ENCODE measurements at regions not wholly inside any gene's neighbourhood (a gene's known extent, or its start where the extent isn't known, plus 50 kb on each side); places are given as distances from the start of the nearest gene placed in this dataset.

GRCh38 chr22:27207266-27207665 lies 549.9 kb downstream of the MIAT start:
- intact Hi-C loops (cut with micrococcal nuclease), result no loop called here

GRCh38 chr22:27207907-27208306 lies 550.5 kb downstream of the MIAT start:
- no peak for DNase-seq
- Histone ChIP-seq H3K4me1 (ENCODE audit: control insufficient read depth in 2 of 2, insufficient read depth in 2 of 2, low read length in 2 of 2) (no peaks in the 10 kb centered on the region), H3K9me3 (ENCODE audit: control insufficient read depth in 2 of 3, low read length in 3 of 3) (no peaks in the 10 kb centered on the region), H3K4me3 (ENCODE audit: low read length) (no peak overlapping the region), H3K36me3 (ENCODE audit: control insufficient read depth in 2 of 3, insufficient read depth in 3 of 3, low read length in 3 of 3) (no peaks in the 10 kb centered on the region), H3K27me3 (ENCODE audit: control insufficient read depth in 2 of 2, insufficient read depth in 2 of 2, low read length in 2 of 2) (no peaks in the 10 kb centered on the region), H3K27ac (ENCODE audit: low read depth, low read length) (no peak overlapping the region)
- no peaks in the 10 kb centered on the region for H3K36me3 Mint-ChIP-seq
- peaks cover 7 to 42% (median 34%) of the 10 kb centered on the region in 5 donors for H3K27me3 Mint-ChIP-seq
- CTCF ChIA-PET, result no interaction called here
- POLR2A ChIA-PET, result no interaction called here
- peaks cover 0 to 12% (median 0%) of the 10 kb centered on the region in 11 donors for H3K9me3 Mint-ChIP-seq
- no peak for ATAC-seq
- no peak overlapping the region for H3K27ac Mint-ChIP-seq
- intact Hi-C loops (cut with micrococcal nuclease), result no loop called here
- H3K4me1 Mint-ChIP-seq, result no peaks in the 10 kb centered on the region
- no peak overlapping the region for H3K4me3 Mint-ChIP-seq

More at GRCh38 chr22:27207266-27207665, 549.9 kb downstream of the MIAT start:
- Mint-ChIP-seq H3K27ac (no peak overlapping the region), H3K4me1 (no peaks in the 10 kb centered on the region), H3K4me3 (no peak overlapping the region), H3K36me3 (no peaks in the 10 kb centered on the region), H3K9me3 (peaks cover 0 to 12% (median 0%) of the 10 kb centered on the region in 11 donors), H3K27me3 (peaks cover 3 to 35% (median 30%) of the 10 kb centered on the region in 5 donors)
- ChIA-PET POLR2A (no interaction called here), CTCF (no interaction called here)
- Histone ChIP-seq H3K27ac (ENCODE audit: low read depth, low read length) (no peak overlapping the region), H3K36me3 (ENCODE audit: control insufficient read depth in 2 of 3, insufficient read depth in 3 of 3, low read length in 3 of 3) (no peaks in the 10 kb centered on the region), H3K4me1 (ENCODE audit: control insufficient read depth in 2 of 2, insufficient read depth in 2 of 2, low read length in 2 of 2) (no peaks in the 10 kb centered on the region), H3K9me3 (ENCODE audit: control insufficient read depth in 2 of 3, low read length in 3 of 3) (no peaks in the 10 kb centered on the region), H3K4me3 (ENCODE audit: low read length) (no peak overlapping the region), H3K27me3 (ENCODE audit: control insufficient read depth in 2 of 2, insufficient read depth in 2 of 2, low read length in 2 of 2) (no peaks in the 10 kb centered on the region)
- no peak for DNase-seq
- no peak for ATAC-seq

DNA sequence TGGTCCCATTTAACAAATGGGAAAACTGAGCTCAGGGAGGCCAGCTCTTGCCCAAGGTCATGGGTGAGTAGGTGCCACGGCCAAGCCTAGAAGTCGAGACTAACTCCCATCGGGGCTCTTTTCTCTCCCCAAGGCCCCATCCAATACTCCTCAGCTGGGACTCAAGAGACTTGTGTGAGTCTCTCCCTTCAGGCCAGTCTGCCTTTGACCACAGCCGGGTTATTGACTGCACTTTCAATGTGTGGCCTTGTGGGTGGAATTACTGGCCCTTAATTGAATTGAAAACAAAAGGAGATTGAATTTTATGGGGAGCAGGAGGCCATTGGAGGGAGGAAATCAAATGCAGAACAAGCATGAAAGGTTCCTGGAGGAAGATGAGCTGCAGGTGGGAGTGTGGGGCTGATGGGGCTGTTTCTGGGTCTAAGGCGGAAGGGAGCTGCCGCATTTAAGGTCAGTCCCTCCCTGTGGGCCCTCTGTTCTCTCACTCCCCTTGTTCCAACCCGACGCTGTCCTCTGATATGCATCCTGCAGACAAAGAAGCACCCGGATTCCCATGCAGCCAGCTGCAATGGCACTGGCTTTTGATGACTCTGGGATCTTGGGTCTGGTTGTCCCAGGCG lies 552.8 kb downstream of the MIAT start:
- CTCF ChIA-PET, result no interaction called here
- H3K4me3 ChIP-seq (ENCODE audit: low read length), result no peak overlapping the region
- Mint-ChIP-seq H3K4me3 (no peak overlapping the region), H3K36me3 (no peaks in the 10 kb centered on the region), H3K27me3 (peaks cover 8 to 53% (median 35%) of the 10 kb centered on the region in 5 donors), H3K9me3 (peaks cover 0 to 3% (median 0%) of the 10 kb centered on the region in 11 donors), H3K4me1 (no peaks in the 10 kb centered on the region), H3K27ac (no peak overlapping the region)
- POLR2A ChIA-PET, result no interaction called here
- no peaks in the 10 kb centered on the region for H3K27me3 ChIP-seq (ENCODE audit: control insufficient read depth in 2 of 2, insufficient read depth in 2 of 2, low read length in 2 of 2)
- H3K9me3 ChIP-seq (ENCODE audit: control insufficient read depth in 2 of 3, low read length in 3 of 3), result no peaks in the 10 kb centered on the region
- no peak overlapping the region for H3K27ac ChIP-seq (ENCODE audit: low read depth, low read length)
- DNase-seq, result no peak
- H3K4me1 ChIP-seq (ENCODE audit: control insufficient read depth in 2 of 2, insufficient read depth in 2 of 2, low read length in 2 of 2), result no peaks in the 10 kb centered on the region
- ATAC-seq, result no peak
- H3K36me3 ChIP-seq (ENCODE audit: control insufficient read depth in 2 of 3, insufficient read depth in 3 of 3, low read length in 3 of 3), result no peaks in the 10 kb centered on the region
- intact Hi-C loops (cut with micrococcal nuclease), result no loop called here

DNA sequence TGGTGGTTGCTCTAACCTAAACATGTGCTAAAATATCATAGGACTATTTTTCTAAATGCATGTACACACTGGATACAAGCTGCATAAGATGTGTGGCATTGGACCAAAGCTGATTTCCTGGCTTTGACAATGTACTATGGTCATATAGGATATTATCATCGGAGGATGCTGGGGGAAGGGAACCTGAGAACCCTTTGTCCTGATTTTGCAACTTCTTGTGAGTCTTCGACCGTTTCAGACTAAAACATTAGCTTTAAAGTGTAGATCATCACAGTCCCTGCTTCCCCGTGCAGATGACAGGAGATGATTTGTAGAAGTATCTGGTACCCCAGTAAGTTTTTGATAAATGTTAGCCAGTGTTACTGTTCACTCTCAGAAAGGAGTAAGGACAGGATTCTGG lies 554.7 kb downstream of the MIAT start:
- Histone ChIP-seq H3K4me3 (ENCODE audit: low read length) (no peak overlapping the region), H3K27ac (ENCODE audit: low read depth, low read length) (no peak overlapping the region), H3K36me3 (ENCODE audit: control insufficient read depth in 2 of 3, insufficient read depth in 3 of 3, low read length in 3 of 3) (no peaks in the 10 kb centered on the region), H3K4me1 (ENCODE audit: control insufficient read depth in 2 of 2, insufficient read depth in 2 of 2, low read length in 2 of 2) (no peaks in the 10 kb centered on the region), H3K27me3 (ENCODE audit: control insufficient read depth in 2 of 2, insufficient read depth in 2 of 2, low read length in 2 of 2) (no peaks in the 10 kb centered on the region), H3K9me3 (ENCODE audit: control insufficient read depth in 2 of 3, low read length in 3 of 3) (no peaks in the 10 kb centered on the region)
- ATAC-seq (no peak), DNase-seq (no peak)
- CTCF ChIA-PET, result interaction anchor here (0.8 kb wide), 1 partner anchor 11 kb away, joined by 3 read pairs; no protein-coding TSS in a partner anchor
- H3K9me3 Mint-ChIP-seq, result peaks cover 0 to 3% (median 0%) of the 10 kb centered on the region in 11 donors
- peaks cover 8 to 44% (median 34%) of the 10 kb centered on the region in 5 donors for H3K27me3 Mint-ChIP-seq
- intact Hi-C loops (cut with micrococcal nuclease), result no loop called here
- POLR2A ChIA-PET, result no interaction called here
- no peaks in the 10 kb centered on the region for H3K36me3 Mint-ChIP-seq
- H3K4me1 Mint-ChIP-seq, result no peaks in the 10 kb centered on the region
- H3K4me3 Mint-ChIP-seq, result no peak overlapping the region
- H3K27ac Mint-ChIP-seq, result no peak overlapping the region

DNA sequence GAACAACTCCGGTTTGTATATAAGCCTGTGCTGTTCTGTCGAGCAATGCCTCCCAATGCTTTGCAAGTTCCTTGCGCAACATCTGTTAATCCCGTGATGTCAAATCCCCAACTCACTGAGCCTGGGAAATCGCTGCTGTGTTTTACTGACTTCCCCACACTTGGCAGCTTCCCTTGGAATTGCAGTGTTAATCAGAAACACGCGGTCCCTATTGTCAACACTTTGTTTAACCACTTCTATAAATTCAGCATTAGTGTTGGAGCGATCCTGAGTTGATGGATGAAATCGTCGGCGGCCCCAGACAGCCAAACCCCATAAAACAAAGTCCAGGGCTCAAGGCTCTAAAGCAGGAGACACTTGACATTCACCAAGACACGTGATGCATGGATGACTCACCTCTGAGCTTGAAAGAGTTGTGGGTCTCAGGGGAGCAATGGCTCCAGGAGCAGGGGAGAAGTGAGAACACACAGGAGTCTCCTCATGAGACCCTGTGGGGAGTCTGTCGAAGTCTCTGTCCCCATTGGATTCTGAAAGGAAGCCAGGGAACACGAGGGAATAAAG lies 555.3 kb downstream of the MIAT start:
- CTCF ChIA-PET, result no interaction called here
- peaks cover 0 to 3% (median 0%) of the 10 kb centered on the region in 11 donors for H3K9me3 Mint-ChIP-seq
- H3K27ac Mint-ChIP-seq, result no peak overlapping the region
- no peak overlapping the region for H3K4me3 Mint-ChIP-seq
- DNase-seq (no peak), ATAC-seq (no peak)
- no peaks in the 10 kb centered on the region for H3K9me3 ChIP-seq (ENCODE audit: control insufficient read depth in 2 of 3, low read length in 3 of 3)
- intact Hi-C loops (cut with micrococcal nuclease), result no loop called here
- H3K36me3 Mint-ChIP-seq, result no peaks in the 10 kb centered on the region
- no peaks in the 10 kb centered on the region for H3K27me3 ChIP-seq (ENCODE audit: control insufficient read depth in 2 of 2, insufficient read depth in 2 of 2, low read length in 2 of 2)
- H3K4me3 ChIP-seq (ENCODE audit: low read length), result no peak overlapping the region
- H3K4me1 Mint-ChIP-seq, result no peaks in the 10 kb centered on the region
- H3K27me3 Mint-ChIP-seq, result peaks cover 8 to 49% (median 38%) of the 10 kb centered on the region in 5 donors
- H3K36me3 ChIP-seq (ENCODE audit: control insufficient read depth in 2 of 3, insufficient read depth in 3 of 3, low read length in 3 of 3), result no peaks in the 10 kb centered on the region
- POLR2A ChIA-PET, result no interaction called here
- H3K4me1 ChIP-seq (ENCODE audit: control insufficient read depth in 2 of 2, insufficient read depth in 2 of 2, low read length in 2 of 2), result no peaks in the 10 kb centered on the region
- no peak overlapping the region for H3K27ac ChIP-seq (ENCODE audit: low read depth, low read length)

DNA sequence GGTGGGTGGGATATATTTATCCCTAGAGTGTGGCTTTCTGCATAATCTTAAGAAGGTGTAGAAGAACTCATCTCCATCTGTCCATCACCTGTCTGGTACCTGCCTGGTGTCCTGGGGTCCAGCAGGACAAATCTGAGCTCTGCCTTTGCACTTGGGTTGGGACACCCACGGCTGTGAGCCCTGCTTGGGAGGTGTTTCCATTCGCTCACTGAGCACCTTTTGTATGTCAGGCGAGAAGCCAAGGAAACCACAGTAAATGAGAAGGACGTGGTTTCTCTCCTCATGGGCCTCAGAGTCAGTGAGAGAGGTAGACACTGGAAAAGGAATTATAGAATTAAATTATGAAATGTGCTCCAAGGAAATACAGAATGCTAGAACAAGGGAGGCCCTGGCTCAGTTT lies 555.9 kb downstream of the MIAT start:
- Histone ChIP-seq H3K36me3 (ENCODE audit: control insufficient read depth in 2 of 3, insufficient read depth in 3 of 3, low read length in 3 of 3) (no peaks in the 10 kb centered on the region), H3K4me1 (ENCODE audit: control insufficient read depth in 2 of 2, insufficient read depth in 2 of 2, low read length in 2 of 2) (no peaks in the 10 kb centered on the region), H3K27me3 (ENCODE audit: control insufficient read depth in 2 of 2, insufficient read depth in 2 of 2, low read length in 2 of 2) (no peaks in the 10 kb centered on the region), H3K9me3 (ENCODE audit: control insufficient read depth in 2 of 3, low read length in 3 of 3) (no peaks in the 10 kb centered on the region), H3K27ac (ENCODE audit: low read depth, low read length) (no peak overlapping the region), H3K4me3 (ENCODE audit: low read length) (no peak overlapping the region)
- ChIA-PET CTCF (no interaction called here), POLR2A (no interaction called here)
- Mint-ChIP-seq H3K36me3 (no peaks in the 10 kb centered on the region), H3K4me3 (no peak overlapping the region), H3K9me3 (peaks cover 0 to 3% (median 0%) of the 10 kb centered on the region in 11 donors), H3K27me3 (peaks cover 8 to 49% (median 33%) of the 10 kb centered on the region in 5 donors), H3K27ac (no peak overlapping the region), H3K4me1 (no peaks in the 10 kb centered on the region)
- intact Hi-C loops (cut with micrococcal nuclease), result no loop called here
- DNase-seq, result no peak
- no peak for ATAC-seq

Data from naive thymus-derived CD4-positive, alpha-beta T cell (primary cell).